H9 (cell line): ENCODE measurements at regions not wholly inside any gene's neighbourhood (a gene's known extent, or its start where the extent isn't known, plus 50 kb on each side); places are given as distances from the start of the nearest gene placed in this dataset.

Experiments used
- DNase-seq: peaks from one replicate; pipeline ENCODE4 v3.0.0-alpha.2; 2017
- H2AFZ ChIP-seq: one replicate; pipeline ENCODE4 v1.6.1; 2013; ENCODE audit warnings: mild to moderate bottlenecking, low read length, control low read depth, moderate library complexity
- H2AK5ac ChIP-seq: 2 replicates; pipeline ENCODE4 v1.6.1; 2013; ENCODE audit warnings: low read length, control low read depth, mixed read lengths; ENCODE audit not compliant: insufficient read length
- H2BK120ac ChIP-seq: one replicate; pipeline ENCODE4 v1.6.1; 2013; ENCODE audit warnings: low read depth, mild to moderate bottlenecking, low read length, control low read depth, inconsistent platforms; ENCODE audit not compliant: poor library complexity, severe bottlenecking
- H2BK12ac ChIP-seq: 2 replicates; pipeline ENCODE4 v1.6.1; 2013; ENCODE audit warnings: low read length, control low read depth, mixed read lengths, low read depth; ENCODE audit not compliant: insufficient read length
- H2BK15ac ChIP-seq: 2 replicates; pipeline ENCODE4 v1.6.1; 2013; ENCODE audit warnings: low read depth, low read length, control low read depth
- H2BK20ac ChIP-seq: one replicate; pipeline ENCODE4 v1.6.1; 2013; ENCODE audit warnings: low read depth, mild to moderate bottlenecking, low read length, control low read depth, inconsistent platforms; ENCODE audit not compliant: poor library complexity, severe bottlenecking
- H2BK5ac ChIP-seq: 2 replicates; pipeline ENCODE4 v1.6.1; 2013; ENCODE audit warnings: low read length, control low read depth, mixed read lengths; ENCODE audit not compliant: insufficient read length
- H3K14ac ChIP-seq: 2 replicates; pipeline ENCODE4 v1.6.1; 2013; ENCODE audit warnings: low read length, control low read depth; ENCODE audit not compliant: insufficient read depth
- H3K18ac ChIP-seq: 2 replicates; pipeline ENCODE4 v1.6.1; 2013; ENCODE audit warnings: low read depth, mild to moderate bottlenecking, mixed read lengths, low read length, control low read depth; ENCODE audit not compliant: insufficient read length
- H3K23ac ChIP-seq: 2 replicates; pipeline ENCODE4 v1.6.1; 2013; ENCODE audit warnings: low read length, control low read depth, mixed read lengths, low read depth; ENCODE audit not compliant: insufficient read length
- H3K23me2 ChIP-seq: 2 replicates; pipeline ENCODE4 v1.6.1; 2013; ENCODE audit warnings: low read depth, mild to moderate bottlenecking, mixed read lengths, low read length, control low read depth; ENCODE audit not compliant: insufficient read length, poor library complexity, severe bottlenecking
- H3K27ac ChIP-seq: 2 replicates; pipeline ENCODE4 v1.5.1; 2013; ENCODE audit warnings: low read length, control low read depth, mixed read lengths, low read depth; ENCODE audit not compliant: insufficient read length
- H3K27me3 ChIP-seq: 2 replicates; pipeline ENCODE4 v1.6.1; 2013; ENCODE audit warnings: low read length, control low read depth, inconsistent platforms; ENCODE audit not compliant: insufficient read depth
- H3K4ac ChIP-seq: 2 replicates; pipeline ENCODE4 v1.6.1; 2013; ENCODE audit warnings: low read depth, mild to moderate bottlenecking, control low read depth, inconsistent platforms, low read length, moderate library complexity
- H3K4me1 ChIP-seq: 2 replicates; pipeline ENCODE4 v1.6.1; 2013; ENCODE audit warnings: low read length, control low read depth, inconsistent platforms; ENCODE audit not compliant: insufficient read depth
- H3K4me2 ChIP-seq: 2 replicates; pipeline ENCODE4 v1.6.1; 2013; ENCODE audit warnings: low read length, control low read depth, mixed read lengths; ENCODE audit not compliant: insufficient read length, insufficient read depth
- H3K56ac ChIP-seq: 2 replicates; pipeline ENCODE4 v1.6.1; 2013; ENCODE audit warnings: low read depth, mild to moderate bottlenecking, mixed read lengths, low read length, control low read depth; ENCODE audit not compliant: insufficient read length
- H3K79me1 ChIP-seq: 2 replicates; pipeline ENCODE4 v1.6.1; 2013; ENCODE audit warnings: low read depth, mild to moderate bottlenecking, moderate library complexity, low read length, control low read depth, inconsistent platforms; ENCODE audit not compliant: insufficient read depth, poor library complexity, severe bottlenecking
- H3K79me2 ChIP-seq: 2 replicates; pipeline ENCODE4 v1.6.1; 2013; ENCODE audit warnings: low read length, control low read depth, inconsistent platforms; ENCODE audit not compliant: insufficient read depth
- H3K9ac ChIP-seq: 2 replicates; pipeline ENCODE4 v1.6.1; 2013; ENCODE audit warnings: low read length, control low read depth, mixed read lengths; ENCODE audit not compliant: insufficient read length; ENCODE audit errors: extremely low read depth
- H3K9me3 ChIP-seq: one replicate; pipeline ENCODE4 v1.6.1; 2013; ENCODE audit warnings: low read depth, low read length, inconsistent platforms; ENCODE audit not compliant: control insufficient read depth
- H3T11ph ChIP-seq: one replicate; pipeline ENCODE4 v1.6.1; 2013; ENCODE audit warnings: mild to moderate bottlenecking, low read length, control low read depth, inconsistent platforms
- H4K20me1 ChIP-seq: one replicate; pipeline ENCODE4 v1.6.1; 2013; ENCODE audit not compliant: control insufficient read depth, insufficient read length, insufficient read depth
- H4K5ac ChIP-seq: 2 replicates; pipeline ENCODE4 v1.6.1; 2013; ENCODE audit warnings: low read depth, mild to moderate bottlenecking, mixed read lengths, low read length, control low read depth; ENCODE audit not compliant: insufficient read length
- H4K8ac ChIP-seq: replicated peaks from 2 replicates; pipeline ENCODE4 v1.6.1; 2013; ENCODE audit warnings: low read length, control low read depth, mixed read lengths, low read depth; ENCODE audit not compliant: insufficient read length
- H4K91ac ChIP-seq: 2 replicates; pipeline ENCODE4 v1.6.1; 2013; ENCODE audit warnings: low read depth, mild to moderate bottlenecking, moderate library complexity, mixed read lengths, low read length, control low read depth; ENCODE audit not compliant: insufficient read length
- H3K27ac Mint-ChIP-seq, 3 experiments: 2 replicates in 2 of 3; 3 replicates in 1 of 3; pipeline ENCODE4 v1.8.0; 2020 to 2021; ENCODE audit warnings: mixed read lengths in 3 of 3, mild to moderate bottlenecking in 1 of 3, moderate library complexity in 1 of 3
- H3K27me3 Mint-ChIP-seq: 2 replicates; pipeline ENCODE4 v1.8.0; 2021; ENCODE audit warnings: low read depth, mild to moderate bottlenecking, moderate library complexity, mixed read lengths
- H3K36me3 Mint-ChIP-seq, 3 experiments: 2 replicates in 2 of 3; 3 replicates in 1 of 3; pipeline ENCODE4 v1.8.0; 2020 to 2021; ENCODE audit warnings: low read depth in 3 of 3, mixed read lengths in 3 of 3; ENCODE audit not compliant: insufficient read depth in 1 of 3
- H3K4me1 Mint-ChIP-seq, 2 experiments: 2 replicates each; pipeline ENCODE4 v1.8.0; 2020; ENCODE audit warnings: mixed read lengths in 2 of 2
- H3K4me3 Mint-ChIP-seq, 2 experiments: 2 replicates in 1 of 2; 3 replicates in 1 of 2; pipeline ENCODE4 v1.8.0; 2020 to 2021; ENCODE audit warnings: mild to moderate bottlenecking in 2 of 2, mixed read lengths in 2 of 2, moderate library complexity in 1 of 2
- H3K9me3 Mint-ChIP-seq, 2 experiments: 2 replicates in 1 of 2; 3 replicates in 1 of 2; pipeline ENCODE4 v1.8.0; 2020; ENCODE audit warnings: mild to moderate bottlenecking in 2 of 2, mixed read lengths in 2 of 2, moderate library complexity in 1 of 2
- CTCF ChIP-seq: fragments of 200-600 bp; sonication (generic); conservative IDR thresholded peaks from 3 replicates; pipeline ENCODE4 v1.8.0; 2021; ENCODE audit warnings: antibody characterized with exemption, mild to moderate bottlenecking
- WGBS: extraction: QIAGEN DNeasy Blood & Tissue Kit; methylation state at CpG from one replicate; pipeline ENCODE4 v1.1.7; 2013; ENCODE audit warnings: missing lambda C conversion rate, low lambda C conversion rate, mixed read lengths; ENCODE audit not compliant: insufficient read length; ENCODE audit errors: extremely low coverage; 5-methylcytosine and 5-hydroxymethylcytosine counted together

GRCh38 chr16:11447272-11447671 lies 102.0 kb downstream of the RMI2 start:
- Mint-ChIP-seq H3K27me3 (peaks cover 2% of the 10 kb centered on the region; the same call in 1 of the 2 replicates), H3K4me3 (no peak overlapping the region), H3K9me3 (no peaks in the 10 kb centered on the region), H3K27ac (no peak overlapping the region), H3K4me1 (peaks cover 0 to 2% of the 10 kb centered on the region in 2 experiments; a peak in 2 of 4 replicates), H3K36me3 (no peaks in the 10 kb centered on the region)
- H2BK5ac ChIP-seq: no peak overlapping the region
- no peaks in the 10 kb centered on the region for H3K23me2 ChIP-seq
- H4K8ac ChIP-seq: no peak overlapping the region
- H2BK20ac ChIP-seq: no peak overlapping the region
- WGBS: no CpG with 5 or more reads among the region's 10 CpGs
- no peaks in the 10 kb centered on the region for H3K4me1 ChIP-seq
- no peak for TF ChIP-seq CTCF
- H3K27ac ChIP-seq: no peak overlapping the region
- no peaks in the 10 kb centered on the region for H3K27me3 ChIP-seq
- no peaks in the 10 kb centered on the region for H3K9me3 ChIP-seq
- H3K79me2 ChIP-seq: no peaks in the 10 kb centered on the region
- no peak overlapping the region for H3T11ph ChIP-seq
- no peak overlapping the region for H2AK5ac ChIP-seq
- DNase-seq: no peak
- H2BK120ac ChIP-seq: no peak overlapping the region
- H3K9ac ChIP-seq: no peak overlapping the region
- H3K23ac ChIP-seq: no peak overlapping the region
- no peak overlapping the region for H3K4me2 ChIP-seq
- no peaks in the 10 kb centered on the region for H4K20me1 ChIP-seq
- H4K91ac ChIP-seq: no peak overlapping the region
- H2BK12ac ChIP-seq: no peak overlapping the region
- no peak overlapping the region for H2BK15ac ChIP-seq
- no peak overlapping the region for H3K56ac ChIP-seq
- no peaks in the 10 kb centered on the region for H3K79me1 ChIP-seq
- H3K4ac ChIP-seq: no peak overlapping the region
- H3K18ac ChIP-seq: no peak overlapping the region
- H3K14ac ChIP-seq: no peak overlapping the region
- no peak overlapping the region for H2AFZ ChIP-seq
- H4K5ac ChIP-seq: no peak overlapping the region
